Activated CD4-positive, alpha-beta T cell treated with anti-CD3 and anti-CD28 coated beads, Interleukin-2, amount 10 ng/mL, durations not matched to agents 7 days and 5 days (primary cell): ENCODE measurements at regions not wholly inside any gene's neighbourhood (a gene's known extent, or its start where the extent isn't known, plus 50 kb on each side); places are given as distances from the start of the nearest gene placed in this dataset.

Source experiments
- CTCF ChIA-PET: fragments of 350-600 bp; sonication (Branson Sonifier 250); formaldehyde crosslinking; loops from one replicate; lab custom pipeline; 2021; ENCODE audit warnings: antibody characterized with exemption; lab: Charles Lee
- POLR2A ChIA-PET: fragments of 350-600 bp; sonication (Branson Sonifier 250); formaldehyde crosslinking; loops from one replicate; lab custom pipeline; 2021; ENCODE audit warnings: antibody characterized with exemption; lab: Charles Lee
- DNase-seq: peaks from one replicate; pipeline ENCODE4 v3.0.0-alpha.2; 2020
- H3K27ac Mint-ChIP-seq: one replicate; pipeline ENCODE4 v1.8.0; 2021; ENCODE audit warnings: mild to moderate bottlenecking, moderate library complexity, mixed read lengths
- H3K27me3 Mint-ChIP-seq: one replicate; pipeline ENCODE4 v1.8.0; 2021; ENCODE audit warnings: mixed read lengths
- H3K36me3 Mint-ChIP-seq: one replicate; pipeline ENCODE4 v1.8.0; 2021; ENCODE audit warnings: low read depth, mixed read lengths
- H3K4me1 Mint-ChIP-seq: one replicate; pipeline ENCODE4 v1.8.0; 2021; ENCODE audit warnings: mixed read lengths
- H3K4me3 Mint-ChIP-seq: one replicate; pipeline ENCODE4 v1.8.0; 2021; ENCODE audit warnings: mild to moderate bottlenecking, moderate library complexity, mixed read lengths
- H3K9me3 Mint-ChIP-seq: one replicate; pipeline ENCODE4 v1.8.0; 2021; ENCODE audit warnings: mixed read lengths

DNA sequence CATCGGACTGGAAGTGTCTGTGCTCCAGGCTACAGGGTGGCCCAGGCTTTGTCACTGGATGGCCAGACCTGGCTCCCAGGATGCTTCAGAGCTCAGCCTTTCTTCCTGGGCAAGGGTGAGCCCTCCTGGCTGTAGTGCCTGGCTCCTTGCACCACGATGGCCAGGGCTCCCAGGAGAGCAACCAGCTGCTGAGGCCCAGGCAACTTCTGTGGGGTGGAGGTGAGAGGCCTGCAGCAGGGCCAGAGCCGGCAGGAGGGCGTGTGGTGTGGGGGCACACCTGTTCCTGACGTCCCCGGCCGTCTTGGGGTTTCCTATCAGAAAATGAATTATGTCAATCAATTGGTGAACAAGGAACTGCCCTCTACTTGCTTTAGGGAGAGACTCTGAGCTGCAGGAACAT, 82.1 kb downstream of the DHCR7 start:
- Mint-ChIP-seq H3K4me3 (no peak overlapping the region), H3K27ac (no peak overlapping the region), H3K9me3 (no peaks in the 10 kb centered on the region), H3K27me3 (no peaks in the 10 kb centered on the region), H3K4me1 (no peaks in the 10 kb centered on the region), H3K36me3 (no peaks in the 10 kb centered on the region)
- CTCF ChIA-PET, result no interaction called here
- POLR2A ChIA-PET, result no interaction called here
- no peak for DNase-seq

DNA sequence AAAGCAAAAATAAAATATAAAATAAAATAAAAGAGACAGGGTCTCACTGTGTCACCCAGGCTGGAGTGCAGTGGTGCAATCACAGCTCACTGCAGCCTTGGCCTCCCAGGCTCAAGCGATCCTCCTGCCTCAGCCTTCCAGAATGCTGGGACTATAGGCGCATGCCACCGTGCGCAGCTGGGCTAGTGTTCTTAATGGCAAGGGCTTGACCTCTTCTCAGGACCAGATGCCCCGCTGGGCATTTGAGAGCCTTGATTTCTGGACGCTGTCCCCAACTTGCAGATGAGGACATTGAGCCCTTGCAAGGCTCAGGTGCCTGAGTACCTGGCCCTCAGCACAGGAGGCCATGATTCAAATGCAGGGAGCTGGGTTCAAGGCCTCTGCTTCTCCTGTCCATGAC, 82.6 kb downstream of the DHCR7 start:
- H3K4me3 Mint-ChIP-seq, result no peak overlapping the region
- CTCF ChIA-PET, result no interaction called here
- no peaks in the 10 kb centered on the region for H3K9me3 Mint-ChIP-seq
- no peaks in the 10 kb centered on the region for H3K36me3 Mint-ChIP-seq
- POLR2A ChIA-PET, result no interaction called here
- DNase-seq, result no peak
- no peaks in the 10 kb centered on the region for H3K27me3 Mint-ChIP-seq
- H3K4me1 Mint-ChIP-seq, result no peaks in the 10 kb centered on the region
- no peak overlapping the region for H3K27ac Mint-ChIP-seq

DNA sequence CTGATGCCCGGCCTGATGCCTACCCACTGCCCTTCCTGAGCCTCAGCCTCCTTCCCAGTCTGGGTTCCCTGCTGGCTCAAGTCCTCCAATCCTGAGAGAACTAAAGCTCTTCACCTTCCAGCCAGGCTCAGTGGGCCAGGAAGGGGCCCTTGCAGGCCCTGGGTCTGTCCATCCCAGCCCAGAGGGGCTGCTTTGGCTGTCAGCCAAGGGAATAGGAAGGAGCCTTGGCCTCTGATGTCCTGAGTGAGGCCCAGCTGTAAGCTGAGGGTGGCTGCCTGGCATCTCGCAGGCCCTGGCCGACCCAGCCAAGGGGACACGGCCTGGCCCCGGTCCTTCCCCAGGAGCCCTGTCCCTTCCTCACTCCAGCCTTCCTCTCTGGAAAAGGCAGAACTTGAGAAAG, 83.4 kb downstream of the DHCR7 start:
- CTCF ChIA-PET, result no interaction called here
- no peaks in the 10 kb centered on the region for H3K27me3 Mint-ChIP-seq
- H3K4me3 Mint-ChIP-seq, result no peak overlapping the region
- H3K36me3 Mint-ChIP-seq, result no peaks in the 10 kb centered on the region
- H3K4me1 Mint-ChIP-seq, result no peaks in the 10 kb centered on the region
- DNase-seq, result no peak
- no peak overlapping the region for H3K27ac Mint-ChIP-seq
- H3K9me3 Mint-ChIP-seq, result no peaks in the 10 kb centered on the region
- POLR2A ChIA-PET, result no interaction called here

DNA sequence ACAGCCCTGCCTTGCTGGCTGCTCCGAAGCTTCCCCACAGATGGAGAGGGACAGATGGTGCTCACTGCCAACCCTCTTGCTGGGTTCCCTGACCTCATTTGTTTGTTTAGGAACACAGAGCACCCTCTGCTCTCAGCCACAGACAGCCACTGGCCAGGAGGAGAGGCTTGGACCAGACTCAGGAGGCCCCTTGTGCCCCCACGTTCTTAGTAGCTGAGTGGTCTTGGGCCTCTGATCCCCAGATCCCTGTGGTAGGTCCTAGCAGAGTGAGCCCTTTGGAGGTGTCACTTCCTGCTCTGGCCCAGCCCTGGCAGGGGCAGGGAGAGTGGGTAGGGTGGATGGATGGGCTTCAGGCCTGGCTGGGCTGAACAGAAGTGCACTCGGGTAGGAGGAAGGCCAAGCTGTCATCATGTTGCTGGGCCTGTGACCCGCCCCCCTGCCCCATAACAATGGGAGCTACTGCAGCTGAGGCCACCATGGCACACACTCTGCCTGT, 84.0 kb downstream of the DHCR7 start:
- ChIA-PET POLR2A (no interaction called here), CTCF (no interaction called here)
- H3K4me3 Mint-ChIP-seq, result no peak overlapping the region
- H3K27me3 Mint-ChIP-seq, result no peaks in the 10 kb centered on the region
- no peaks in the 10 kb centered on the region for H3K9me3 Mint-ChIP-seq
- H3K27ac Mint-ChIP-seq, result no peak overlapping the region
- DNase-seq, result no peak
- H3K4me1 Mint-ChIP-seq, result no peaks in the 10 kb centered on the region
- H3K36me3 Mint-ChIP-seq, result no peaks in the 10 kb centered on the region

DNA sequence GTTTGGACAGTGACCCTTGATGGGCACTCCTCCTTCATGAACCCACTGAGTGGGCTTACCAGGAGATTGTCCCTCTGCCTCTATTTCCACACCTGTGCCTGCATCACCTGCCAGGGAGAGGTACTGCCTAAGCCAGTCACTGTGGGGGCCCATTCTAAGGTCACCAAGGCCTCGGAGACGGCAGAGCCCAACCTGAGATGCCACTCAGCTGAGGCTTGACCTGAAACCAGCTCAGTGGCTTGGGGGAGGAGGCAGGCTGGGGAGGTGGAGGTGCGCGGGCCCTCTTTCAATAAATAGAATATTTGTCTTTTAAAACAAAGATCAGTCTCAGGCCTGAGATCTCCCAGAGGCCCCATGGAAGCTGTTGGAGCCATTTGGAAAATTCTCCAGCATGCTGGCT, 84.5 kb downstream of the DHCR7 start:
- ChIA-PET CTCF (no interaction called here), POLR2A (no interaction called here)
- Mint-ChIP-seq H3K36me3 (no peaks in the 10 kb centered on the region), H3K4me1 (no peaks in the 10 kb centered on the region), H3K27me3 (no peaks in the 10 kb centered on the region), H3K27ac (no peak overlapping the region), H3K9me3 (no peaks in the 10 kb centered on the region), H3K4me3 (no peak overlapping the region)
- no peak for DNase-seq

DNA sequence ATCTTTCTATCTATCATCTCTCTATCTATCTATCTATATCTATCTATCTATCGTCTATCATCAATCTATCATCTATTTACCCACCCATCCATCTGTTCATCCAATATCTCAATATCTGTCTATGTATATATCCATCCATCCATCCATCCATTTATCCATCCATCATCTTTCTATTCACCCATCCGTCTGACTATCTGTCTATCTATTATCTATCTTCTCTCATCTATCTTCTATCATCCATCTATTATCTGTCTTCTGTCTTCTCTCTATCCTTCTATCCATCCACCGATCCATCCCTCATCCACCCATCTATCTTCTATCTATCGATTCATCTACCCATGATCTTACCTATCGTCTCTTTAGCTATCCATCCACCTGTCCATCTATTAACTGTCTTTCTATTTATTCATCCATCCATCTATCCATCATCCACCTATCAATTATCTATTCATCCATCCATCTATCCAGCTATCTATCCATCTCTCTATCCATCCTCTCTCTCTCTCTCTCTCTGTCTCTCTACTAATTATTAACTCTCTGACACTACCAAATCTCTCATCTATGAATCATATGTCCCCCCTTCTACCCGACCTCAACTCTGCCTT, 89.1 kb downstream of the DHCR7 start:
- Mint-ChIP-seq H3K27me3 (no peaks in the 10 kb centered on the region), H3K4me1 (no peaks in the 10 kb centered on the region), H3K27ac (no peak overlapping the region), H3K9me3 (no peaks in the 10 kb centered on the region), H3K4me3 (no peak overlapping the region), H3K36me3 (no peaks in the 10 kb centered on the region)
- POLR2A ChIA-PET, result no interaction called here
- DNase-seq, result no peak
- CTCF ChIA-PET, result no interaction called here

DNA sequence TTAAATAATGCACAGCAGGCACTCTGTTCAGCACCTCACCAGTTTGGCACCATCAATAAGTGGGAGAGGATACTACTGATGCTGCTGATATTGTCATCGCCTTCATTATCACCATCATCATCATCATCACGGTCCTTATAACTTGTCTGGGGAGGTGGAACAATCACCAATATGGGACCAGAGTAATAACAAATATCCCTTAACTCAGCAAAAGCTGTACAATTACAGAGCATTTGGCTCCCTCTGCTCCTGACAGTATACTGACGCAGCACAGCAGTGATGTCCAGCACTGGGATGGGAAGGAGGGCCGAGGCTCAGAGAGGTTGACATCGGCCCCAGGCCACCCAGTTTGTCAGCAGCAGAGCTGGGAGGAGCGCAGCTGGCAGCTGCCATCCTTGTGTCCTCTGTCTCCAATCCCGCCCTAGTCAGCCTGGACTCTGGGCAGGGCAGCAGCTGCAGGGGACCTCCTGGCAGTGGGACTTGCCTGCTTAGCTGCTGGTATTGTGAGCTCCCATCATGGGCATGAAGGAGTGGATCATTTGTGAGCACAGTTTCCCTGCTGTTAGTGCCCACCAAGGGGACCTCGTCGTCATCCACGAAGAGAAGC, 90.0 kb downstream of the DHCR7 start:
- Mint-ChIP-seq H3K36me3 (no peaks in the 10 kb centered on the region), H3K4me1 (no peaks in the 10 kb centered on the region), H3K27ac (no peak overlapping the region), H3K27me3 (no peaks in the 10 kb centered on the region), H3K9me3 (no peaks in the 10 kb centered on the region), H3K4me3 (no peak overlapping the region)
- CTCF ChIA-PET, result no interaction called here
- POLR2A ChIA-PET, result no interaction called here
- DNase-seq, result no peak

DNA sequence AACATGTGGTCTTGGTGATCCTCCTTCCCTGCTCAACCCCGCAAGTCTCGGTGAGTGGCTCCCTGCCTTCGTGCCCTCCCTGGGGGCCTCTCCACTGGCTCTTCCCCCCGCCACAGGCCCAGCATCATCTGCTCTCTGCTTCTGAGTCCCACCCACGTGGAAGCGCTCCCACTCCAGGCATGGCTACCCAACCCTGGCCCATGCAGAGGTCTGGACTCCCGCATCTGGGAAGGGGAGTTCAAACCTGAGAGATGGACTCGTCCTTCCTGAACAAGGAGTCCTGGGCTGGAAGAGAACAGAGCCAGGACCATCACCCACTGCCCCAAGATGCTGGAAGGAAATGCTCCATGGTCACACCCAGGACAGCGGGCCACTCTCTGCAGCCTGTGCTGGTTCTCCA, 90.8 kb downstream of the DHCR7 start:
- Mint-ChIP-seq H3K36me3 (no peaks in the 10 kb centered on the region), H3K9me3 (no peaks in the 10 kb centered on the region), H3K4me3 (no peak overlapping the region), H3K27ac (no peak overlapping the region), H3K4me1 (no peaks in the 10 kb centered on the region), H3K27me3 (no peaks in the 10 kb centered on the region)
- ChIA-PET POLR2A (no interaction called here), CTCF (no interaction called here)
- DNase-seq, result no peak

DNA sequence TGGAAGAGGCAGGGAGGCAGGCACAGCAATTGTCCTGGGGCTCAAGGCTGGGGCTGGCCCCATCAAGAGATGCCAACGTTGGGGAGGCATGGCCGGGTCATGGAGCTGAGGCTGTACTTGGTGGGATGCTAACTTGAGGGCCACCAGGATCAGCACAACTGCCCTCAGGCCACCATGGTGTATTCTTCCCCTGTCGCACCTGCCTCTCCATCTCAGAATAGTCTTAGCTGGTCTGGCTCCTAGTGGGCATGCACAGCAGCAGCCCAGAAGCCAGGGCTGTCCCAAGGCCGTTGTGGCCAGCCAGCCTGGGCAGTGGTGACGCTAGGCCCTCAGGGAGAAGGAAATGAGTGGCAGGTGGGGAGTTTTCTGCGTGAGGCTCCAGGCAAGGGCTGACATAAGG, 91.3 kb downstream of the DHCR7 start:
- Mint-ChIP-seq H3K4me1 (no peaks in the 10 kb centered on the region), H3K36me3 (no peaks in the 10 kb centered on the region), H3K4me3 (no peak overlapping the region), H3K27ac (no peak overlapping the region), H3K27me3 (no peaks in the 10 kb centered on the region), H3K9me3 (no peaks in the 10 kb centered on the region)
- POLR2A ChIA-PET, result no interaction called here
- CTCF ChIA-PET, result no interaction called here
- no peak for DNase-seq

DNA sequence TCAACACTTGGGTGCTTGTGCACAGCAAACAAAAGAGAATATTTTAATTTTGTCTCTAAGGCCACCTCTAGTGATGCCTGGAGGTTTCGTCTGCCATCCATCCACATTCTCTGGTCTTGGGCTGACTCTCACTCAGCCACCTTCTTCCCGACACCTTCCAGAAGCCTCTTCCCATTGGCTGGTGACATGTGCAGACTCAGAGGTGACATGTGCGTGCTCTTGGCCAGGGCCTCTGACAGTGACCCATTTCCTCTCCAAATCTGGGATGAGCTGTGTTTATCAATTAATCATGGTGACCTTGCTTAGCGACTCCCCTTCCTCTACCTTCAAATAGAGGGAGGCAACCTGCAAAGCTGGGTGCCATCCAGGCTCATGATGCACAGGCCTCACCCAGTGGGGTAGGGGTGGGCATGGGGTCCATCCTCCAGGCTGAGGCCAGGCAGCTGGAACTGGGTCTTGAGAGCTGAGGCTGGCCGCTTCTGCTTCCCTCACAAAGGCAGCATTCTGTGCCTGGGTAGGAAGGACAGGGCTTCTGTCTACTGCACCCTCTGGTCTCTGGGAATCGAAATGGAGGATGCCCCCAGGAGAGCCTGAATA, 91.8 kb downstream of the DHCR7 start:
- Mint-ChIP-seq H3K27me3 (no peaks in the 10 kb centered on the region), H3K9me3 (no peaks in the 10 kb centered on the region), H3K36me3 (no peaks in the 10 kb centered on the region), H3K4me3 (no peak overlapping the region), H3K27ac (no peak overlapping the region), H3K4me1 (no peaks in the 10 kb centered on the region)
- ChIA-PET CTCF (no interaction called here), POLR2A (no interaction called here)
- DNase-seq, result no peak

DNA sequence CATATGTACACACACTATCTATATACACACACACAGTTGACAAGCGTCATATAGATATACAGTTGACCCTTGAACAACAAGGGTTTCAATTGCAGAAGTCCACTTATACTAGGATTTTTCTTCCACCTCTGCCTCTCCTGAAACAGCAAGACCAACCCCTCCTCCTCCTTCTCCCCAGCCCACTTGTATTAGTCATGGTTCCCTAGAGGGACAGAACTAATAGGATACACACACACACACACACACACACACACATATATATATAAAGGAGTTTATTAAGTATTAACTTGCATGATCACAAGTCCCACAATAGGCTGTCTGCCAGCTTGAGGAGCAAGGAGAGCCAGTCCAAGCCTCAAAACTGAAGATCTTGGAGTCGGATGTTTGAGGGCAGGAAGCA, 92.9 kb downstream of the DHCR7 start:
- DNase-seq, result no peak
- POLR2A ChIA-PET, result no interaction called here
- Mint-ChIP-seq H3K36me3 (no peaks in the 10 kb centered on the region), H3K9me3 (no peaks in the 10 kb centered on the region), H3K4me1 (no peaks in the 10 kb centered on the region), H3K27me3 (no peaks in the 10 kb centered on the region), H3K27ac (no peak overlapping the region), H3K4me3 (no peak overlapping the region)
- CTCF ChIA-PET, result no interaction called here

DNA sequence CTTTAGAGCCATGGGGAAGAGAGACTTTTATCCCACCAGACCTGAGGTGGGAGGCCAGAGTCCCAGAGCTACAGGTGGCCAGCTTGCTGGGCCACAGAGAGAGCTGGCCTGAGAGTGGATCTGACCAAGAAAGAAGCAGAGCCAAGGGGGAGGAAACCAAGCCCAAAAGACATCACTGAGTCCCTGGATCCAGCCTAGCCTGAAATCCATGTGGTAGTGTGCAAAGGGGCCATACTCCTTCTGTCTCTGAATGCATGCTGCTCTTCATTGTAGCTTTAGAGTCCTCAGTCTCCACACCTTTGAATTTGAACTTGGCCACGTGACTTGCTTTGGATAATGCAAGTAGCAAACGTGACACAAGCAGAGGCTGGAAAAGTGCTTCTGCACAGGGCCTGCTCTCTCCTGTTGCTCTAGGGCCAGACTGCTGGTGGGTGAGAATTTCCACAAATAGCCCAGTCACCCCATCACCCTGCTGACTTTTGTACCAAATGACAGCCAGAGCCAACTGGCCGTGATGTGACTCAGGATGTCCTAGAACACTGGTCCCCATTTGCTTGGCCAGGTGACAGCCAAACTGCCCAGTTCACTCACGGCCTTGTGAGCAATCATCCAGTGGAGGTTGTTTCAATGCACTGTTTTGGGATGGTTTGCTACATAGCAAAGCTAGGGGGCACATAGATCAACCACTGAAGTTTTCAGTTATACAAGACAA, 93.6 kb downstream of the DHCR7 start:
- no peak for DNase-seq
- CTCF ChIA-PET, result interaction anchor here (0.6 kb wide), 1 partner anchor 23 kb away, joined by 3 read pairs; no protein-coding TSS in a partner anchor
- Mint-ChIP-seq H3K9me3 (no peaks in the 10 kb centered on the region), H3K27ac (no peak overlapping the region), H3K4me1 (no peaks in the 10 kb centered on the region), H3K4me3 (no peak overlapping the region), H3K36me3 (no peaks in the 10 kb centered on the region), H3K27me3 (no peaks in the 10 kb centered on the region)
- POLR2A ChIA-PET, result no interaction called here

DNA sequence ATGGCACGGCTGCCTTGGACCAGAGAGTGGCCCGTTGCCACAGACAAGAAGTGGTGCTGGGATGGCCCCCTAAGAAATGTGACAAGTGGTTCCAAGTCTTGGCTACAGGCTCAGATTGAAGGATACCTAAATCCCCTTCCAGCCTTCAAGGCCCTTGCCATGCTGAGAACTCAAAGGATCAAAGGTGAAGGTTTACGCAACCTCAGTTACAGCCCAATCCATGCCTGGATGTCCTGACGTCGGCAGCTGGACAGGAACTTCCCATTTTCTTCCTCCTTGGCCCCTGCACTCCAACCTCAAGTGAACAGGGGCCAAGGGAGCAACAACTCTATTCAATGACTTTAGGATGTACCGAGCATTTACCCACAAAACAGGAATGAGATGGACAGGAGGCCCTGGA, 95.4 kb downstream of the DHCR7 start:
- CTCF ChIA-PET, result no interaction called here
- Mint-ChIP-seq H3K36me3 (no peaks in the 10 kb centered on the region), H3K4me1 (no peaks in the 10 kb centered on the region), H3K4me3 (no peak overlapping the region), H3K27me3 (peaks cover 2% of the 10 kb centered on the region), H3K27ac (no peak overlapping the region), H3K9me3 (no peaks in the 10 kb centered on the region)
- POLR2A ChIA-PET, result no interaction called here
- DNase-seq, result no peak
